ENCODE measurements at regions not wholly inside any gene's neighbourhood (a gene's known extent, or its start where the extent isn't known, plus 50 kb on each side); places are given as distances from the start of the nearest gene placed in this dataset.

- no peak for DNase-seq
These were observed 63.0 kb downstream of the C5orf15 start for GRCh38 chr5:133905424-133905823.

DNA sequence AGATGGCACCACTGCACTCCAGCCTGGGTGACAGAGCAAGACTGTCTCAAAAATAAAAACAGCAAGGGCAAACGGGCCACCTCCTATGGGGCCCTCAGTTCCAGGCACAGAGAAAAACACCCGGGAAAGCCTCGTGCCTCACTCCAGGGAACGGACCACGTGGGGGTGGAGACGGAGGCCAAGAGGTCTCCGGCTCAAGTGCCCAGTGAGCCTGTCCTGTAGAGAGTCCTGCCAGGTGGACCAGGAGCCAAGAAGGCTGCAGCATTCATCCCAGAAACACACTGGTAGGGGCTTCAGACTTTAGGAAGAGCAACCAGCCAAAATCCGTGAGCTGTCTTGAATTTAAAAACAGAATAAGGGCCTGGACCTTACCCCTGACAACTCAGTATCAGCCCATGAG, 63.8 kb downstream of the C5orf15 start:
- DNase-seq, result no peak

DNA sequence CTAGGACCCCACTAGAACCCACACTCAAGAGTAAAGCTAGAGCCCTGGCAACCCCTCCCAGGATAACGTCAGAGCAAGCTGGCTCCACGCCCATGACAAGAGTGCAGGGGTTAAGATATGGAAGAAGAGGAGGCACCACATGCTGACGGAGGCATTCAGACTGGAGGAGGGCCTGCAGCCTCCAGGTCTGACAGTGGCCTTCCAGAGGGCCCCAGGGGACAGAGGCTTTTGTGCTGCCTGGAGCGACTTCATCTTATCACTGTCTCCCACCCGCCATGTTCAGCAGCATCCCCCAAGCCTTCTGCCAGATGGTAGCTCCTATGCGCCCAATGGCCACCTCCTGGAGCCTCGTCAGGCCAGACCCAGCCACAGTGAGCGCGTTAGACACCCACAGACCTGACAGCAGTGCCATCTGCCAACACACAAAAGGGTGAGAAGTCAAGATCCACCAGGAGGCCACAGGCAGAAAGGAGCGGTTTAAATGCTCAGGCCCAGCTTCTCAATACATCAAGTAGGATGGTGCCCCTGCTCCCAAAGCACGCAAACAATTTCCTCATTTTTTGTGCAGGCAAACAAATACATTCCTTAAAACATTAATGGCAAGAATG, 65.8 kb downstream of the C5orf15 start:
- no peak for DNase-seq

GRCh38 chr5:133900534-133901270, 67.7 kb downstream of the C5orf15 start:
- DNase-seq, result no peak

DNA sequence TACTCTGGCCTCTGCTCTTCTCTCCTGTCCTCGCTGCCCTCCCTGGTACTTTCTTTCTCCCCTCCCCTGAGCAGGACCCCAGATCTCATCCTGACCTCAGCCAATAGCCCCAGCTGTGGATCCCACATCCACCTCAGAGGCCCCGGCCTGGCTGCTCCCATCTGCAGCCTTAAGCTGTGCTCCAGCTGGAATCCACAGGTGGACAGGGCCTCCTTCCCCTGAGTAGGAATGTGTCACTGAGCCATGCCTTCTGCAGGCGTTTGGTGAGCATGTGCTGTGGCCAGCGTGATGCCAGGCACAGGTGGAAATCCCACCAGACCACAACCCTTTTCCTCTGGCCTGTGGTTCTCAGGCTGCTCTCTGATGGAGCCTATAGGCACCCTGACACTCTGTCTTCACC, 68.9 kb downstream of the C5orf15 start:
- DNase-seq, result no peak

DNA sequence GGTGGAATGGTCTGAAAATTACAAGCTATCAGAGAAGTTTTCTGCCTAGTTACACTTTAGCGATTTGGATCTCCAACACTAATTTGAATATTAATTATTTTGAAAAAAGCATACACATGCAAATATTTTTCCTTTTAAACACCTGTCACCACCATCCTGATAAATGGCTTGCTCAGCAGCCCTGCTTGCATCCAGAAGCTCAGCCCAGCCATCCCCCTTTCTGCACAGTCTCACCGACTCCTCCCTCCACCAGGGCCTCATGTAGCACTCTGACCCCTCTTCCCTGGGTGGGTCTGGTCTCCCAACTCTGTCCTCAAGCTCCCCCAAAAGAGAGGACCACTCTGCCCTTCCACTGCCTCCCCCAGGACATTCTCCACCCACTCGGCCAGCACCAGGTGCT, 70.0 kb downstream of the C5orf15 start:
- no peak for DNase-seq

GRCh38 chr5:133897431-133897830, 71.0 kb downstream of the C5orf15 start:
- DNase-seq, result no peak

DNA sequence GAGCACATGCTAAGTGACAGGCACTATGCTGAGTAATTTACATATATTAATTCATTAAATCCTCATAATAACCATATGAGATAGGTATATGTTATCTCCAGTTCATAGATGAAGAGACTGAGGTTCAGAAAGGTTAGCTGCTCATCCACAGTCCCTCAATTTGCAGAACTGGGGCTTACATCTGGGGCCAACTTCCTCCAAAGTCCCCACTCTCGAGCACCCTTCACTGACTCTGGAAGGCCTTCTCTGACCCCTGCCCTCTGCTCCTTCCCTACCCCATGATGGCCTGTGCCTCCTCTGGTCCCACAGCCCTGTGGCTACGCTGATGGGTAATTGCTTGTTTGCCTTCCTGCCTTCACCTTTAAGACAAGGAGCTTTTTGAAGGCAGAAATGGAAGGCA, 71.6 kb downstream of the C5orf15 start:
- no peak for DNase-seq

- DNase-seq, result no peak
These were observed 72.2 kb downstream of the C5orf15 start for GRCh38 chr5:133895979-133896845.

DNA sequence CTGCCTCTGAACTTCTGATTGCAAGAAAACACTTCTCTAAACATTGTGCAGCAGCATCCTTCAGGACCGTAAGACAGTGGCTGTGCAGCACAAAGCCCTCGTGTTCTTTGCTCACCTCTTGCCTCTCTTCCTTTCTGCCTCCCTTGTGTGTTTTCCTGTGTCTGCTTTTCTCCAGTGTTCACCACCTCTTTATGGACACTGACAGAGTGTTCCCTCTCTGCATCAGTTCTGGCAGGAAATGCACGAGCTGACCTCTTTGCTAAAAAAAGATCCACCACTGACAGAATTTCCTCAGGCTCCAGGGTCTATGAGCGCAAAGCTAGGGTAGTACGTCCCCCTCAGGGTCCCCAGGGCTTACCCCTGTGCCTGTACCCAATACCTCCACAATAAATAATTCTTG, 74.3 kb downstream of the C5orf15 start:
- no peak for DNase-seq

GRCh38 chr5:133892774-133893173, 75.7 kb downstream of the C5orf15 start:
- no peak for DNase-seq

DNA sequence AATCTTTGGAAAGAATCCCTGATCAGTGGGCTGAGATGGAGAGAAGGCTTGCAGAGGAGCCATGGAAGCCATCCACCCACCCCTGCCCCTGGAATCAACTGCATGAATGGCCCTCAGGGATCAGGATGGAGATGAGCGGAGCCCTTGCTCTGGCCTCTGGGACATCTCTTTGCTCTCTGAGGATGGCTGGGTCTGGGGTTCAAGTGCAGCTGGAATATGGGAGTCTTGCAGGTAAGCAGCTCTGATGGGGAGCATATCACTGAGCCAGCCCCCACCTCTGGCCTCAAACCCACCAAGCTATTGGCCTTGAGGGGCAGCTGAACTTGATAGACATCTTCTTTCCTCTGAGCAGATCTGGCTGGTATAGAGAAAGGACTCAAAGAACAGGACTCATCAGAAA, 76.1 kb downstream of the C5orf15 start:
- no peak for DNase-seq

- no peak for DNase-seq
These were observed 77.0 kb downstream of the C5orf15 start for GRCh38 chr5:133891390-133891789.

- no peak for DNase-seq
These were observed 77.6 kb downstream of the C5orf15 start for GRCh38 chr5:133890776-133891280.

GRCh38 chr5:133890314-133890713, 78.1 kb downstream of the C5orf15 start:
- DNase-seq, result no peak

DNA sequence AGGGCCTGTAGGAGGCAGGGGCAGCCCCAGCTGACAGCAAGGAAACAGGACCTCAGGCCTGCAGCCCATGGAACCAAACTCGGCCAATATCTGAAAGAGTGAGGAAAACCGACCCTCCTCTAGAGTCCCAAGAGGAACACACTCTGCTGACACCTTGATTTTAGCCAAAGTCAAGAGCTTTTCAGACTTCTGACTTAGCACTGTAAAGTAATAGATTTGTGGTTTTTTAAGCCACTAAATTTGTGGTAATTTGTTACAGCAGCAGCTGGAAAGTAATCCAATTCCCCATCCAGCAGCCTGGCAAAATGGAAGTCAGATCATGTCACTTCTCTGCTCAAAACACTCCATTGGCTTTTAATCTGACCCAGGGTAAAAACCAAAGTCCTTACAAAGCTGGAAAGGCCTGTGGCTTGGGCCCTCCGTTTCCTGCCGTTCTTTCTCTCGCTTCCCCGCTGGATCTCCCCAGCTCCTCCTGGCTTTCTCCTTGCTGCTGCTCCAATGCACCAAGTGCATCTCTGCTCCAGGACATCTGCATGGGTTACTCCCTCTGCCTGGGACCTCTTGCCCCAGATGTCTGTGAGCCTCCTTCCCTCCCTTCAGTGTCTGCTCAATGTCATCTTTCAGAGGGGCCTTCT, 79.0 kb downstream of the C5orf15 start:
- DNase-seq, result no peak

DNA sequence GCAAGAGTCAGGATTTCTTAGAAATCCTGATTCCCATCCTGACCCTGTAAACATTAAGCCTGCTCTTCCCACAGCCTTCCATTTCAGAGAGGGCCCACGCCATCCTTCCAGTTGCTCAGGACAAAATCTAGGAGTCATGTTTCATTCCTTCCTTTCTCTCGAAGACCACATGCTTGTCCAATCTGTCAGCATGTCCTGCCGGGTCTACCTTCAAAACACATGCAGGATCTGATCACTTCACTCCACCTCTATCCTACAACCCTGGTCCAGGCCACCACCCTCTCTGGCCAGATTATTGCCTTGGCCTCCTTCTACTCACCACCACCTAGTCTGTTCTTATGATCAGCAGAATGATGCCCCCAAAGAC, 79.8 kb downstream of the C5orf15 start:
- DNase-seq, result no peak

DNA sequence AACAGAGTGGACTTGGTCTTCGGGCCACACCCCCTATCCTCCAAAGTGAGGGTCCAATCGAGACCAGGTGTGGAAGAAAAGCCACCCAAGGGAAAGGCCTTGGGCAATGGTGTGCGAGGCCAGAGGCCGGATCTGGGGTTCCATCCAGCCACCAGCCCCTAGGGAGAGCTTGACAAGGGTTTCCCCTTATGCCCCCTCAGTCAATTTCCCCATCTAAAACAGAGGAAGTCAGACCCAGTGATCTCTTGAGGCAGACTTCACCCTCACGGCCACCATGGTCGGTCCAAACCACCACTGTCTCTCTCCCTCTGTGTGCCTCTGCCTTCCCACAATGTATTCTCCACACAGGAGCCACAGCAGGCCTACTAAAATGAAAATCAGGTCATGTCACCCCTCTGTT, 82.9 kb downstream of the C5orf15 start:
- DNase-seq, result no peak

- no peak for DNase-seq
These were observed 83.7 kb downstream of the C5orf15 start for GRCh38 chr5:133884569-133885311.

DNA sequence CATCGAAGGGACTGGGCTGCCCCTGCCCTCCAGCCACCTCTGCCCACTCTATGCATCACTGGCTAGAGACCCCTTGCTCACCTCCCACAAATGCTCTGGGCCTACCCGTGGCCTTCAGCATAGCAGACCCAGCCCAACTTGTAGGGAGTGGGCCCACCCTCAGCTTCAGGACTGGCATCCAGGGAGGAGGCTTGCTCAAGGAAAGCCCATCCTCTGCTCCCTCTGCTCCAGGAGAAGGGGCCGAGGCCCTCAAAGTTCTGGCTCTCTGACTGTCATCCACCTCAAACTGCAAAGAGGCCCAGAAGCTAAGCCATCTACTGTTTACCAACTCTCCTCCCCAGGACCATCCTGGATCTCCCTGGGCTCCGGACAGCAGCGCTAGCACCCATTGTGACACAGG, 84.5 kb downstream of the C5orf15 start:
- DNase-seq, result no peak

GRCh38 chr5:133882846-133883245, 85.6 kb downstream of the C5orf15 start:
- DNase-seq, result no peak

DNA sequence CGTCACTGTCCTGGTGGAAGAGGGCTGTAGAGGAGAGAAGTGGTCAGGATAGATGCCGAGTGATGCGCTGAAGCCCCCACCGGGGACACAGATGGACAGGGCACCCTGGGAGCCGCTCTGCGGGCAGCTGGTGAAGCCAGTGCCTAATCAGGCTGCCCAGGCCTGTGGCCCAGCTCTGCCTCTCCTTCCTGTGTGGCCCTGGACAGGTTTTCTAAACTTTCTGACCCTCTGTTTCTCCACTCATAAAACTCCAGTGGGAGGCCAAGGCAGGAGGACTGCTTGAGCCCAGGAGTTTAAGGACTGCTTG, 86.1 kb downstream of the C5orf15 start:
- no peak for DNase-seq

Measured in central memory CD4-positive, alpha-beta T cell (primary cell).